Right ventricle myocardium inferior (tissue), 1 donor: ENCODE measurements at regions not wholly inside any gene's neighbourhood (a gene's known extent, or its start where the extent isn't known, plus 50 kb on each side); places are given as distances from the start of the nearest gene placed in this dataset.

Experiments used
- ATAC-seq: fragments of 200-7000 bp; cut with Tn5 transposase; one replicate; pipeline ENCODE4 v1.9.1; 2020; ENCODE audit warnings: mild to moderate bottlenecking, moderate library complexity
- DNase-seq: peaks from one replicate; pipeline ENCODE4 v3.0.0; 2021; ENCODE audit errors: missing footprints
- intact Hi-C: fragments of 100-400 bp; cut with DNase I; formaldehyde crosslinking; loops from one replicate; pipeline ENCODE4 v1.11.0; 2022
- donor health status: DM: no; HTN: yes; CAD: no; lungs with severe emphysema.

DNA sequence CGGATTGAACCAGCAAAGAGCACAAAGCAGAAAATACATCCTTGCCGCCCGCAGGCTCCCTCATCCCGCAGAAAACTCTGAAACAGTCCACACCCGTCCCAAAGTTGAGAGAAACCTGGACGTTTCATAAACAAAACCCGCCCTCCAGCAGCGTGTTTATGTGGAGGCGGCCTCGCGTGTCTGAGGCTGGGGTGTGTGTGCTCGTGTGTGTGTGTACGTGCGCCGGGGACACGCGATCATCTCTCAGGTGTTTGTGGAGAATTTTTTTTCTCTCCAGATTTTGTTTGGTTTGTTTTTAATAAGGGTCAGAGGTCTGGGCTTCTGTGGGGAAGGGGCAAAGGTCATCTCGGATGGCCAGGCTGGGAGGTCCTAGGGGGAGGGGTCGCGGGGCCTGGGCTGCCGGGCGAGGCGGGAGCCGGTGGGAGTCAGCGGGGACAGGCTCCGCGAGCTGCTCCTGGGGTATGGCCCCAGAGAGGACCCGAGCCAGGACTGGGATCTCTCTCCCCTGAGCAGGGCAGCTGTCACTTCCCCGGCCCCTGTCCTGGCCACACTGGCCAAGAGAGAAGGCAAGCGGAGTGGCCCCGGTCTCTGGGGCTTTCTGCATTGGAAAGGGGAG lies 206.4 kb downstream of the C9orf50 start:
- DNase-seq: peak; percentile 69

DNA sequence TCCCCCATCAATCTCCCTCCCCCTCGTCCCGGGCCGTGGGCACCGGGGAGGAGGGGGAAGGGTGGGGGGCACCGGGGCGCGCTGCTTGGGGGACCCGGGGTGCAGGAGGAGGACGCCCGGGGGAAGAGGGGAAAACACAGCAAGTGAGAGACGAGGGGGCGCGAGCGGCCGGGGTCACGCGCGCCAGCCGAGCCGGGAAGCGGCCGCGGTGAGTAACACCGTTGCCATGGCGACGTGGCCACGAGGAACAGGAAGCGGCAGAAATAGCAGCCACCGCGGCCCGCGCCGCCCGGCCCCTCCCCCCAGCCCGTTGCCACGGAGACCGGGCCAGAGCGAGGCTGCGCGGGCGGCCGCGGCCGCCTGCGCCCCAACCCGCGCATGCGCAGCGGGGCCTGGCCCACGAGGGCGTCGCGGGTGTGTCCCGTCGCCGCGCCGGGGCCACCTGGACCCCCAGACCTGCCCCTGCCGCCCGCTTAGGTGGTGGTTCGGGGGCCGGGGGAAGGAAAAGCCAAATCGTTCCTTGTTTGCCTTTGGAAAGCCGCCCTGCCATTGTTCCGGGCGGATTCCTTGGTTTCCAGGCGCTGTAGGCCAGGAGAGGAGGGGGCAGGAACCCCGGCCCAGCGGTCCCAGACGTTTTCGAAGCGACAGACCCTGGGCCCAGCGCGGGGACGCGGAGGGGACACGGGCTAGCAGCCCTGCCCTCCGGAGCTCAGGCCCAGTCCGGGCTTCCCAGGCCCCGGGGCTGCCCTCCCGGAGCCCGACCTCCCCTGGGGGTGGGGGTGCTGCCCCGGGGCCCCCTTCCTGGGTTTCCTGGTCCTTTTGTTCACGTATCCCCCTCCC lies 207.1 kb downstream of the C9orf50 start:
- peak; percentile 100 for DNase-seq
- peak; percentile 88 for ATAC-seq
- intact Hi-C loops: loop anchor here (1.0 to 10.0 kb wide), 6 partner anchors 47 to 274 kb away; partner anchors contain the start of gene IER5L

More for the DNA sequence above, 206.4 kb downstream of the C9orf50 start:
- peak; percentile 9 for ATAC-seq
- intact Hi-C loops: loop anchor here (10.0 kb wide), 2 partner anchors 160 to 240 kb away; partner anchors contain the start of gene IER5L

DNA sequence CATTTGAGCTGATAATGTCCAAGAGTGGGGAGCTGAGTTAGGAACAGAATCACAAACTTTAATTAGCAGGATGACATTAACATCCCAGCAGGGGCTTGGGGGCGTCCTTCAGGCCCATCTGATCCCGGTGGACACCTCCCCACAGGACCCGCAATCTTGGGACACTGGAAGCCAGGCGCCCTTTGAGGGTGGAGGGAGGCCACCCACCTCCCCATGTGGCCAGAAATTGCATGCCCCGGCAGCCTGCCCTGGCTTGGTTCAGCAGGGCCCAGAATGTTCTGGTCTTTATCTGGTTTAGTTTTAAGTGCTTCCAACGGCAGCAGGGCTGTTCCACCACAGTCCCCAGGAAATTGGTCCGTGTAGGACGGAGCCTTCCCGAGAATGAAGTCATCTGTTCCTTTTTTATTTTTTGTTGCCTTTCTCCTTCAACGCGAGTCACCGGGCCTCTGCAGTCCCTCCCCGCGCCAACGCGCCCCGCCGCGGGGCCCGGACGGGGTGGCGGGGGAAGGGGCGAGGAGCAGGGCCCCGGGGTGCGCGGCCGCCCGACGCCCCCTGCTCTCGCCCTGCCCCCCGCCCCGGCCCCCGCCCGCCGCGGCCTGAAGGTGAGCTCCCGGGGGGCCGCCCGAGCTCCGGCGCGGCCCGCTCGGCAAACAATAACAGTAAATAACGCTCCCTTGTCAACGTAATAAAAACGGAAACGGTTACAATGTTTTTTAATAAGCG lies 207.9 kb downstream of the C9orf50 start:
- DNase-seq (peak; percentile 82), ATAC-seq (peak; percentile 73)
- intact Hi-C loops: loop anchor here (1.0 to 10.0 kb wide), 6 partner anchors 48 to 274 kb away; partner anchors contain the start of gene IER5L

DNA sequence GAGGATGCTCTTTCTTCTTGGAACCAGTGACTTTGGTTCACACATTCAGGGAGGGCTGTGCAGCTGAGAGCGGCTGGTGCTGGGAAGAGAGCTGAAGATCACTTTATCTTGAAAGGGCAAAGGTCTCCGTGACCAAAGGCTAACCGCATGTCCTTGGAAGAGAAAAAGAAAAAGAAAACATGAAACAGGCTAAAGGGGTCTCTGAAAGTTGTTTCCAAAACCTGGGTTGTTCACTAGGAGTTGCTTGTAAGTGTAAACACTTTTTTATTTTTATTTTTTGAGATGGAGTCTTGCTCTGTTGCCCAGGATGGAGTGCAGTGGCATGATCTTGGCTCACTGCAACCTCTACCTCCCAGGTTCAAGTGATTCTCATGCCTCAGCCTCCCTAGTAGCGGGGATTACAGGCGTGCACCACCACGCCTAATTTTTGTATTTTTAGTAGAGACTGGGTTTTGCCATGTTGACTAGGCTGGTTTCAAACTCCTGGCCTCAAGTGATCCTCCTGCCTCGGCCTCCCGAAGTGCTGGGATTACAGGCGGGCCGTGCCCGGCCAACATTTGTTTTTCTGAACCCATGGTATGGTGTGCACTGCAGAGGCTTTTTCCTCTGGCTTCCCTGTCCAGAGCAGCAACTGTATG lies 208.6 kb downstream of the C9orf50 start:
- ATAC-seq (peak; percentile 1), DNase-seq (peak; percentile 63)
- intact Hi-C loops: loop anchor here (2.0 to 10.0 kb wide), 4 partner anchors 49 to 237 kb away; partner anchors contain the start of gene IER5L

DNA sequence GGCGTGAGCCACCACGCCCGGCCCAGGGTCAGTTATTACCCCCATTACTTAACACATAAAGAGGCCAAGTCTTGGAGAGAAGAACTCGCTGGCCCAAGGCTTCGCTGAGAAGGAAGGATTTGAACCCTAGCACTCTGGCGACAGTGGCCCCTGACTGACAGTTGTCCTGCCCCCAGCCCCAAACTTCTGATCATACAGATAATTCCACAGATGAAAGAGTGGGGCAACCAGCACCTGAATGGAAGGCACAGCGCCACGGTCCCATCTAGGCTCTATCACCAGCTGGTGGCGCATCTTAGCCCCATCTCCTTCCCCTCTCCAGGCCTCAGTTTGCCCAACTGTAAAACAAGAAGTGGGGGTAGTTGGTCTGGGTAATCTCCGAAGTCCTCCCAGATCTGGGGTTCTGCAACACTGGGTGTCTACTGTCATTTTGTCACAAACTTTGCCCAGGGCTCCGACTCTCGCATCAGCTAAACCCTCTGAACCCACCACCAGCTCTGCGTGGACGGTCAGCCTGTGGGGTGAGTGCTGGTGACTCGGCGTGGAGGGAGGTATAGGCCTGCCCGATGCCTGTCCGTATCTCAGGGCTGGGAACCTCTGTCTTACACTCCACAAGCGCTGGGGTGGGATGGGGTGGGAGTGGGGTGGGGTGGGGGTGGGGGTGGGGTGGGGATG lies 209.3 kb downstream of the C9orf50 start:
- no peak for DNase-seq

DNA sequence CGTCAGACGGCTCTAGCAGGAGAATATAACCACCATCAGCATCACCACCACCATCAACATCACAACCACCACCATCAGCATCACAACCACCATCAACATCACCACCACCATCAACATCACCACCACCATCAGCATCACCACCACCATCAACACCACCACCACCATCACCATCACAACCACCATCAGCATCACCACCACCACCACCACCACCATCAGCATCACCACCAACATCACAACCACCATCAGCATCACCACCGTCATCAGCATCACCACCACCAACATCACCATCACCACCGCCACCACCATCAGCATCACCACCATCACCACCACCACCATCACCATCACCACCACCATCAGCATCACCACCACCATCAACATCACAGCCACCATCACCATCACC lies 210.7 kb downstream of the C9orf50 start:
- ATAC-seq: no peak
- no peak for DNase-seq
- intact Hi-C loops: loop anchor here (10.0 kb wide), 2 partner anchors 155 to 235 kb away; partner anchors contain the start of gene IER5L

More for the DNA sequence above, 209.3 kb downstream of the C9orf50 start:
- intact Hi-C loops: loop anchor here (2.0 to 10.0 kb wide), 4 partner anchors 49 to 237 kb away; partner anchors contain the start of gene IER5L
- ATAC-seq: no peak

DNA sequence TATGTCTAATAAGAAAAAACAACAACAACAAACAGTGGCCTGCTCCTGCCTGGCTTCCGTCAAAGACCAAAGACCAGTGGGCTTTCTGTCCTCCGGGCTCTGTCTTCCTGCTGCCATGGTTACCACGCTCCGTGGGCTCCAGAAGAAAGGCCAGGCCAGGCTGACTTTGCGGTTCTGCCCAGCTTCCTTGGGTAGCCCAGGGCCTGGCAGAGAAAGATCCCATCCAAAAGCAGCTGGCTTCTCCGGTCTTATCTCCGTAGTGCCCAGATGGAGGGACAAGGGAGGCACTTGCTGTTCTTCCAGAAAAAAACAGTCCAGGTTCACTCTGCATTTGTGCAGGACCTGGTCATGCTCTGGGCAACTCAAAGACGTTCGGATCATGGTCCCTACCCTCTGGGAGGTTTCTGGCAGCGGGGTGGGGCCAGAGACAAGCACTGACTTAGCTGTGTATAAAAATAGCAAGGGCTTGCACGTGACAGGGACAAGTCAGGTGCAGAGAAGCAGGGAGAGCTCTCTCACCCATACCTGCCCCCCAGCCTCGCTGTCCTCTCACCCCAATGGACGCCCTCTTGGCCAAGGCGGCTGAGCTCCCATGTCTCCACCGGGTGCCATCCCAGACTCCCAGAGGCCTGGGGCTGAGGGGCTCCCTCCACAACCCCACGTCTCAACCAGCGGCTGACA lies 212.2 kb downstream of the C9orf50 start:
- intact Hi-C loops: loop anchor here (10.0 kb wide), 1 partner anchor 846 kb away; no protein-coding TSS in a partner anchor
- no peak for DNase-seq
- peak; percentile 47 for ATAC-seq

DNA sequence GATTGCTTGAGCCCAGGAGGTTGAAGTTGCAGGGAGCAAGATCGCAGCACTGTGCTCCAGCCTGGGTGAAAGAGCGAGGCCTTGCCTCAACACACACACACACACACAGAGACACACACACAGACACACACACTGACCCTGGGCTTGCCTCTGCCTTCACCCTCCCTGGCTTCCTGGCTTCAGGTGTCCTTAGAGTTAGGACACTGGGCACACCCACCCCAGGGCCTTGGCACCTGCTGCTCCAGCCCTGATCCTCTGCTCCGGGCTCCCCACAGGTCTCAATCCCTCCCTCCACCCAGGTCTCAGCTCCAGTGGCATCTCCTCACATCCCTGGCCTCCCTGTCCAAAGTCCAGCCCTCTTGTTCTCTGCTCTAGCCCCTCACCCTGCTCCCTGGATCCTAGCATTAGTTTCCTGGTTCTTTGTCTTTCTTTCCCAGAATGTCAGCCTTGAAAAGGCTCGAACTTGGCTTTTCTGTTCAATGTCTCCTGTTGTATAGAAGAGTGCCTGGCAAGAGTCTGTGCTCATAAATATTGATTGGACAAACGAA lies 212.9 kb downstream of the C9orf50 start:
- ATAC-seq (no peak), DNase-seq (no peak)
- intact Hi-C loops: loop anchor here (10.0 kb wide), 1 partner anchor 847 kb away; no protein-coding TSS in a partner anchor

DNA sequence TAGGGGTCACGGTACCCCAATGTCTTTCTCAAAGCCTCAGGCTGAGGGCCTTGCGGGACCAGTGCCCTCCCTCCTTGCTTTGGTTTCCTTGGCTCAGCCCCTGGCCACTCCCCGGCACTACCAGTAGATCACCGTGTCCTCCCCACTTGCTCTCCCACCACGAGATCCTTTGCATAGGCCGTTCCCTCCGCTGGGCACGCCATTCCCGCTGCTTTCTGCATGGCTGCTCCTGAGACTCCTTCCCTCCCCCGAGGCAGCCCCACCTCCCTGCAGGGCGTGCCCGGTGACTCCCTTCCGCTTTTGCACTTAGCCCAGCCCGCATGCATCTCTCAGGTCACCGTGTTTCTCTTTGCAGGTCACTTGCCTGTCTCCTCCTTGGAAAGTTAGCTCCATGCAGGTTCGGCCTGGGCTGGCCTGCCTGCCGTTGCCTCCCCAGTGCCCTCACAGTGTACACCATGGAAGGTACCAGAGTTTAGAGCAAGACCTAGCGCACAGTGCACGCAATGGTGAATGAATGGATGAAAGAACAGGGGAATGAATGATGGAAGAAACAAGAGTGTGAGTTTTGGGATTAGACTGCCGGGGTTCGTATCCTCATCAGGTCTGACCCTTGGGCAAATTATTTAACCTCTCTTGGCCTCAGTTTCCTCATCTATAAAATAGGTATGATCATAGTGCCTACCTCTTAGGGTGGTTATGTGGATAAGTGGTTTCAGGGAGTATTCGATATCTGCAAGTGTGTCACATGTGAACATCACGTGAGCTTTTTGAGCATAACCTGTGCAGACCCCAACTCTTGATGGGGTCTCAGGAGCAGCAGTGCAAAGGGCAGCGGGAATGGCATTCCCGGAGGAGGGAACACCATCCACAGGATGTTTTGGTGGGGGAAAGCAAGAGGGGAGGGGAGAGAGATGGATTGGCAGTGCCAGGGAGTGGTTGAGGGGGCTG lies 214.3 kb downstream of the C9orf50 start:
- no peak for DNase-seq
- no peak for ATAC-seq
- intact Hi-C loops: loop anchor here (10.0 kb wide), 1 partner anchor 848 kb away; no protein-coding TSS in a partner anchor

DNA sequence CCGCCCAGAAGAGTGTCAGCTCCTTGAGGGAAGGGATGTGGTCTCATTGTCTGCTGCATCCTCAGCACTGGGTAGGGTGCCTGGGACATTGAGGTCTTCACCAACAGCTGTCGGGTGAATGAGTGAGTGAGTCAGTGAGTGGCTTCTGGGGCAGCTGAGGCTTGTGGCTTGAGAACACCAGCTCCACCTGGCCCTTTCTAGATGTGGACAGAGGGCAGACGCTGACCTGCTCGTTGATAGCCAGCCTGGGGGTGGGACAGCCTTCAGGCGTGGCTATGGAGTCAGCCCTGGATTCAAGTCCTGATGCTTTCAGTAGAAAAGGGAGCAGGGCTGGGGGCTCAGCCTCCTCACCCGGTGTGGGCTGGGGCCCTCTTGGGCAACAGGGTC lies 215.1 kb downstream of the C9orf50 start:
- intact Hi-C loops: loop anchor here (10.0 kb wide), 1 partner anchor 849 kb away; no protein-coding TSS in a partner anchor
- DNase-seq (peak; percentile 53), ATAC-seq (no peak)

DNA sequence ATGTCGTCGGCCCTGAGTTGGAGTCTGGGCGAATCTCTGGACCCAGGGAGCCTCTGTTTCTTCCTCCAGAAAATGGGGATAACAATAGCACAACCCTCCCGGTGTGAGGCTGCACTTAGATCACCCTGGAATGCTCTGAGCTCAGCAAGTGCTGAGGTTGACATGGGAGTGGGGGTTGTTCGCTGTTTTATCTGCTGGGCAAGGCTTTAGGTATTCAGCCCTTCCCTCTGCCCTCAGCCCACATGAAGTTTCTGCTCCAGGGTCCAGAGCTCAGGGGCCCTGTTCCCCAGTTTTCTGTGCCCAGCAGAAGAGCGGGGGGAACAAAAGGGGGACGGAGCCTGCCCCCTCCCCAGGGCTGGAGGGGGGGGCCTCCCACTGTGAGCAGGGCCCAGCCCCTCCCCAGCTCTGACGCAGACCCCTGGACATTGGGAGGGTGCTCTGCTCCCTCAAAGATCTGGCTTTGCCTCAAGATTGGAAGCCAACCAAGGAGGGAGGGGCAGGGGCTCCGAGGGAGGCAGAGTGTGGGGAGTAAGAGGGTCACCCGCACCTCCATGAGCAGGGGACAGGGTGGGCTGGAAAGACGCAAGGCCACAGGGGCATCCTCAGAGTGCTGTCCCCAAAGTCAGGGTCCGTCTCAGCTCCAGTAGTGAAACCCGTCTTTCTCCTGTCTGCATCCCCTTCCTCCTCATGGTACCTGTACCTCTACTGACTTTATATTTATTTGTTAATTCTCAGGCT lies 215.6 kb downstream of the C9orf50 start:
- ATAC-seq (no peak), DNase-seq (no peak)
- intact Hi-C loops: loop anchor here (10.0 kb wide), 1 partner anchor 850 kb away; no protein-coding TSS in a partner anchor

DNA sequence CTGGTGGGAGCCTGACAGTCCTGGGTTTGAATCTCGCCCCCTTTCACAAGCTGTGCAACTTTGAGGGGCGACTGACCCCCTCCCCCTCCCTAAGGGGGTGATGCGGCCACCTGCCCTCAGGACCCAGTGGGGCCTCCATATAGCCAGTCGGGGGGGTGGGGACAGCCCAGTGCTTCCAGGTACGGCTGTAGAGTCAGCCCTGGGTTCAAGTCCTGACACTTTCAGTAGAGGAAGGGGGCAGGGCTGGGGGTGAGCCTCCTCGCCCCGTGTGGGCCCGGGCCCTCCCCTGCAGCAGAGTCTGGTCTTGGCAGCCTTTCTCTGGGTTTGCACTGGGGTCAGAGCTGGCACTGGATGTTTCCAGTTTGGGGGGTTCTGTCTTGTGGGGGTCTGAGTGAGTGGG lies 216.3 kb downstream of the C9orf50 start:
- DNase-seq (no peak), ATAC-seq (no peak)
- intact Hi-C loops: loop anchor here (10.0 kb wide), 1 partner anchor 850 kb away; no protein-coding TSS in a partner anchor

DNA sequence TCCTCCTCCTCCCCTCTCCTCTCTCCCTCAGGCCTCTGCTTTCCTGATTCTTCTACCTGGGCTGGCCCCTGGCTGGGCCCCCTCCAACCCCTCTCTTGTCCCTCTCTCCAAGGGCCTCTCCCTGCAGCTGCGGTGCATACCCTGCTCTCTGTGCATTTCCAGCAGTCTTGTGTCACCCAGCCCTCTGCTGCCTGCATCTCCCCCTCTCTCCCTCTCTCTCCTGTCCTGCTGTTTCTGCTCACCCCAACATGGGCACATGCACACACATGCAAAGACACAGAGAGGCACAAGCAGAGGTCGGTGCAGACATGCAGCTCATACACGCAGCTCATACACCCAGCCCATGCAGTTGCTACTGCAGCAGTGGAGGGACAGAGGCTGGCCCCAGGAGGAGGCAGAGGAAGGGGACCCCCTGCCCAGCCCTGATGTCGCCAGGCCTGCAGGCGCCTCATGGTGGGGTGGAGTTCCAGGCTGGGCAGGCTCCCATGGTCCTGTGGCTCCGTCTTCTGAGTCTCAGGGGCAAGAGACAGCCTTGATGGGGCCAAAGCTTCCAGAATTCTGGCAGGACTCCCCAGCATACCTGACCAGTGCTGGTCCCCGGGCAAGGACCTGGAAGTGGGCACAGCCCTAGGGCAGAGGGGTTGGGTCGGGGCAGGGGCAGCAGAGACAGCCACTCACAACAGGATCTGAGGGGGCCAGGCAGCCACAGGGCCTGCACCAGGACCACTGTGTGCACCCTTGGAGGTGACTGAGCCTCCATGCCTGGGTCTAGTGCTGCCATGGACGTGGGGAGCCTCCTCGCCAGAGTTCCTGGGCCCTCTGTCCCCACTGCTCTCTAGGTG lies 216.9 kb downstream of the C9orf50 start:
- intact Hi-C loops: loop anchor here (10.0 kb wide), 1 partner anchor 851 kb away; no protein-coding TSS in a partner anchor
- ATAC-seq (no peak), DNase-seq (no peak)
